GM12891 (cell line): ENCODE measurements at regions not wholly inside any gene's neighbourhood (a gene's known extent, or its start where the extent isn't known, plus 50 kb on each side); places are given as distances from the start of the nearest gene placed in this dataset.

Experiments used
- POLR2A ChIP-seq: IDR thresholded peaks from 2 replicates; pipeline ENCODE4 v1.6.1; 2011; ENCODE audit warnings: low read depth, low read length, control low read depth
- POLR2AphosphoS5 ChIP-seq: IDR thresholded peaks from 2 replicates; pipeline ENCODE4 v1.6.1; 2011; ENCODE audit warnings: low read depth, low read length, control low read depth
- POU2F2 ChIP-seq: IDR thresholded peaks from 2 replicates; pipeline ENCODE4 v1.6.1; 2011; ENCODE audit warnings: low read depth, mild to moderate bottlenecking, control low read depth, low read length, moderate library complexity
- TAF1 ChIP-seq: IDR thresholded peaks from 2 replicates; pipeline ENCODE4 v1.6.1; 2011; ENCODE audit warnings: low read depth, low read length, control low read depth

GRCh38 chr13:111468037-111468959 is 147.9 kb downstream of the TEX29 start:
- TF ChIP-seq POLR2A: no peak
- no peak for TF ChIP-seq POLR2AphosphoS5
- no peak for TF ChIP-seq TAF1
- TF ChIP-seq POU2F2: no peak
